K562 (cell line): ENCODE measurements at regions not wholly inside any gene's neighbourhood (a gene's known extent, or its start where the extent isn't known, plus 50 kb on each side); places are given as distances from the start of the nearest gene placed in this dataset.

Experiments
- ADNP ChIP-seq: fragments of 200-800 bp; sonication (Bioruptor generic); IDR thresholded peaks from 2 replicates; pipeline ENCODE4 v1.6.1; 2016; ENCODE audit warnings: missing genetic modification characterization, missing compliant biosample characterization
- COPS2 ChIP-seq: fragments of 450-650 bp; conservative IDR thresholded peaks from 2 replicates; pipeline ENCODE4 v1.6.1; 2016; ENCODE audit warnings: mild to moderate bottlenecking, moderate library complexity
- FOS ChIP-seq: IDR thresholded peaks from 3 replicates; pipeline ENCODE4 v1.6.1; 2011; ENCODE audit not compliant: insufficient read length; ENCODE audit errors: extremely low read depth
- JUND ChIP-seq, 2 experiments: IDR thresholded peaks; 2 replicates in 1 of 2; 3 replicates in 1 of 2; pipeline ENCODE4 v1.6.1; 2011; ENCODE audit warnings: borderline replicate concordance in 2 of 2, low read depth in 2 of 2, low read length in 2 of 2, improper control_type of control experiment in 1 of 2, missing biosample characterization in 1 of 2, missing genetic modification characterization in 1 of 2, missing genetic modification reagents in 1 of 2
- MAFK ChIP-seq: IDR thresholded peaks from 2 replicates; pipeline ENCODE4 v1.6.1; 2011; ENCODE audit warnings: low read length, improper control_type of control experiment
- POU5F1 ChIP-seq: fragments of 150-350 bp; IDR thresholded peaks from 2 replicates; pipeline ENCODE4 v1.6.1; 2014; ENCODE audit warnings: borderline replicate concordance, low read length, low read depth, mild to moderate bottlenecking; ENCODE audit not compliant: partially characterized antibody
- PURB ChIP-seq: sonication (generic); formaldehyde crosslinking; IDR thresholded peaks from 2 replicates; pipeline ENCODE4 v1.9.0; 2021; ENCODE audit warnings: low read depth, mild to moderate bottlenecking, missing genetic modification reagents
- SRF ChIP-seq, 2 experiments: fragments of 250-450, 450-650 bp in 1 of 2; sonication (Bioruptor Pico) in 1 of 2; sonication (generic) in 1 of 2; formaldehyde crosslinking; IDR thresholded peaks; 2 replicates each; pipeline versions ENCODE4 v1.5.0 to v1.5.1; 2020 to 2022; ENCODE audit warnings: mild to moderate bottlenecking in 1 of 2, missing genetic modification reagents in 1 of 2
- TF ChIP-seq, protein P1 (sequence below), 3 experiments: IDR thresholded peaks in 2 of 3; conservative IDR thresholded peaks in 1 of 3; 2 replicates each; pipeline ENCODE4 v1.5.1; 2011 to 2012; ENCODE audit warnings: low read length in 3 of 3, mild to moderate bottlenecking in 3 of 3, control low read depth in 2 of 3, improper control_type of control experiment in 1 of 3, inconsistent platforms in 1 of 3, low read depth in 1 of 3, mixed read lengths in 1 of 3, moderate library complexity in 1 of 3; ENCODE audit not compliant: insufficient read depth in 2 of 3
- TF ChIP-seq, protein P2 (sequence below): fragments of 250-450 bp; sonication (Bioruptor Pico); IDR thresholded peaks from 2 replicates; pipeline ENCODE4 v1.4.0; 2020; ENCODE audit warnings: mild to moderate bottlenecking, moderate library complexity
- TF ChIP-seq, protein P3 (sequence below): sonication (generic); formaldehyde crosslinking; IDR thresholded peaks from 2 replicates; pipeline ENCODE4 v1.8.0; 2022; ENCODE audit warnings: missing genetic modification reagents, mild to moderate bottlenecking, borderline replicate concordance

DNA sequence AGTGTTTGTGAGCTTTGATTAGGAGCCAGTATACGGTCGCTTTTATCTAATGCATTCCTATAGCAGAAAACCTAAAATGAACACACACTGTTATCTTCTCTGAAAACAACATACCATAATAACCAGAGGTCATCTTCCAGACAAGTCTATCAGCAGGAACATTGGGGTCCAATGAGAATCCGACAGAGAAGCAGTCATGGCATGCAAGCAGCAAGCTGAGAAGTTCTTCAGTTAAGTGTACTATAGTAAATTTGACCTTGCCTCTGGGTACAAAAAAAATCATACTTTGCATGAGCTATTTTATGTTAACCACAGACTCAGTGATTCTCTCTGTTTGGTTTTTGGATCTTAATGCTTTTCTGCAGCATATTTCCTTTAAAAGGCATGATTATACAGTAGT, 1505.1 kb downstream of the PCDH9 start:
- TF ChIP-seq, protein P1, sequence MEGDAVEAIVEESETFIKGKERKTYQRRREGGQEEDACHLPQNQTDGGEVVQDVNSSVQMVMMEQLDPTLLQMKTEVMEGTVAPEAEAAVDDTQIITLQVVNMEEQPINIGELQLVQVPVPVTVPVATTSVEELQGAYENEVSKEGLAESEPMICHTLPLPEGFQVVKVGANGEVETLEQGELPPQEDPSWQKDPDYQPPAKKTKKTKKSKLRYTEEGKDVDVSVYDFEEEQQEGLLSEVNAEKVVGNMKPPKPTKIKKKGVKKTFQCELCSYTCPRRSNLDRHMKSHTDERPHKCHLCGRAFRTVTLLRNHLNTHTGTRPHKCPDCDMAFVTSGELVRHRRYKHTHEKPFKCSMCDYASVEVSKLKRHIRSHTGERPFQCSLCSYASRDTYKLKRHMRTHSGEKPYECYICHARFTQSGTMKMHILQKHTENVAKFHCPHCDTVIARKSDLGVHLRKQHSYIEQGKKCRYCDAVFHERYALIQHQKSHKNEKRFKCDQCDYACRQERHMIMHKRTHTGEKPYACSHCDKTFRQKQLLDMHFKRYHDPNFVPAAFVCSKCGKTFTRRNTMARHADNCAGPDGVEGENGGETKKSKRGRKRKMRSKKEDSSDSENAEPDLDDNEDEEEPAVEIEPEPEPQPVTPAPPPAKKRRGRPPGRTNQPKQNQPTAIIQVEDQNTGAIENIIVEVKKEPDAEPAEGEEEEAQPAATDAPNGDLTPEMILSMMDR (IDR thresholded peaks at IDR 0.05 in 2 of 3, conservative IDR thresholded peaks at IDR 0.05 in 1 of 3; ENCODE audit: insufficient read depth in 2 of 3, low read depth in 1 of 3, low read length in 3 of 3) = no peak
- TF ChIP-seq, protein P2, sequence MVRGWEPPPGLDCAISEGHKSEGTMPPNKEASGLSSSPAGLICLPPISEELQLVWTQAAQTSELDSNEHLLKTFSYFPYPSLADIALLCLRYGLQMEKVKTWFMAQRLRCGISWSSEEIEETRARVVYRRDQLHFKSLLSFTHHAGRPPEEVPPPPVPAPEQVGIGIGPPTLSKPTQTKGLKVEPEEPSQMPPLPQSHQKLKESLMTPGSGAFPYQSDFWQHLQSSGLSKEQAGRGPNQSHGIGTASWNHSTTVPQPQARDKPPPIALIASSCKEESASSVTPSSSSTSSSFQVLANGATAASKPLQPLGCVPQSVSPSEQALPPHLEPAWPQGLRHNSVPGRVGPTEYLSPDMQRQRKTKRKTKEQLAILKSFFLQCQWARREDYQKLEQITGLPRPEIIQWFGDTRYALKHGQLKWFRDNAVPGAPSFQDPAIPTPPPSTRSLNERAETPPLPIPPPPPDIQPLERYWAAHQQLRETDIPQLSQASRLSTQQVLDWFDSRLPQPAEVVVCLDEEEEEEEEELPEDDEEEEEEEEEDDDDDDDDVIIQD (CRISPR knock-in tag) = no peak
- TF ChIP-seq ADNP (tag) (no peak), FOS (no peak), PURB (CRISPR knock-in tag) (no peak), SRF (CRISPR knock-in tag; IDR thresholded peaks at IDR 0.05) (no peak), JUND (IDR thresholded peaks at IDR 0.05; ENCODE audit: borderline replicate concordance, low read depth, low read length) (no peak), JUND (tag; IDR thresholded peaks at IDR 0.05; ENCODE audit: borderline replicate concordance, low read depth, low read length) (no peak), MAFK (no peak), COPS2 (no peak), POU5F1 (no peak)
- TF ChIP-seq, protein P3, sequence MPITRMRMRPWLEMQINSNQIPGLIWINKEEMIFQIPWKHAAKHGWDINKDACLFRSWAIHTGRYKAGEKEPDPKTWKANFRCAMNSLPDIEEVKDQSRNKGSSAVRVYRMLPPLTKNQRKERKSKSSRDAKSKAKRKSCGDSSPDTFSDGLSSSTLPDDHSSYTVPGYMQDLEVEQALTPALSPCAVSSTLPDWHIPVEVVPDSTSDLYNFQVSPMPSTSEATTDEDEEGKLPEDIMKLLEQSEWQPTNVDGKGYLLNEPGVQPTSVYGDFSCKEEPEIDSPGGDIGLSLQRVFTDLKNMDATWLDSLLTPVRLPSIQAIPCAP (CRISPR knock-in tag) = no peak
